ENCODE measurements at regions not wholly inside any gene's neighbourhood (a gene's known extent, or its start where the extent isn't known, plus 50 kb on each side); places are given as distances from the start of the nearest gene placed in this dataset.

DNA sequence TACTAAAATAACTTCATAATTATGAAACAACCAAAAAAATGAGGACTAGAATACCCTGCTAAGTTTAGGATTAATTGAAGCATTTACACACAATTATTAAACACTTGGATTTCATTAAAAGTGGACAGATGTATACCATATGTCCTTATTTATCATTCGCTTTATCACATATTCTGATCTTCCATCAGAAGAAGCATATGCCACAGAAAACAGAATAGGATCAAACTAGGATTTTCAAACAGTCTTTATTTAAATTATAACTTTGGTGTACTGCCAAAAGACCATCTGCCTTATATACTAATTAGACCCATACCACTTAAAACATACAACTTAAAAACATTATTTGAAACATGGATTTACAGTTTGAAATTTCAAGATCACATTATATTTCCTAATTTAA, 727.1 kb upstream of the KLHL1 start:
- CTCF ChIA-PET, result interaction anchor here (1.1 kb wide), 1 partner anchor 9 kb away, joined by 5 read pairs; no protein-coding TSS in a partner anchor
- DNase-seq (ENCODE audit: extremely low spot score), result no peak

GRCh38 chr13:70829748-70830147, 721.5 kb upstream of the KLHL1 start:
- no peak for TF ChIP-seq CTCF (IDR thresholded peaks at IDR 0.05; ENCODE audit: control extremely low read depth, extremely low read depth, low read depth, missing control alignments)
- POLR2A ChIA-PET, result no interaction called here
- CTCF ChIA-PET, result interaction anchor here (1.2 kb wide), 1 partner anchor 37 kb away, joined by 3 read pairs; no protein-coding TSS in a partner anchor
- DNase-seq (ENCODE audit: extremely low spot score), result no peak

More for the DNA sequence above, 727.1 kb upstream of the KLHL1 start:
- TF ChIP-seq CTCF (IDR thresholded peaks at IDR 0.05; ENCODE audit: control extremely low read depth, extremely low read depth, low read depth, missing control alignments), result no peak
- POLR2A ChIA-PET, result no interaction called here

GRCh38 chr13:70817576-70817975, 709.3 kb upstream of the KLHL1 start:
- no peak for DNase-seq (ENCODE audit: extremely low spot score)
- ChIA-PET CTCF (no interaction called here), POLR2A (no interaction called here)
- TF ChIP-seq CTCF (IDR thresholded peaks at IDR 0.05; ENCODE audit: control extremely low read depth, extremely low read depth, low read depth, missing control alignments), result no peak

DNA sequence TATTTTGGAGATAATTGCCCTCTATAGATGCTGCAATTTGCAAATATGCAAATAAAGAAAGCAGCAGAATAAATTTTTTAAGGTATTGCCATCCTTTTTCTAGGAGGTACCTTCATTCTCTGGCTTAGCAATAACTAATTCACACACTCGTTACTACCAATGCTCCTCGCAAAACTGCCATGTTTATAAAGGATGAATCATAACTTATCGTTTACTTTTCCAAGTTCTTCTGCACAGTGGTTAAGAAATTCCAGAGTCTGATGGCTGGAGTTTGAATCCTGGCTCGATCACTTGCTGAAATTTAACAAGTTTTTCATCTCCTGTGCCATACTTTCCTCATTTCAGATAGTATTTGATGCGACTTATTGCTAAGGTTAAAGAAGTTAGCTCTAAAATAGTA, 708.6 kb upstream of the KLHL1 start:
- no peak for TF ChIP-seq CTCF (IDR thresholded peaks at IDR 0.05; ENCODE audit: control extremely low read depth, extremely low read depth, low read depth, missing control alignments)
- ChIA-PET CTCF (no interaction called here), POLR2A (no interaction called here)
- DNase-seq (ENCODE audit: extremely low spot score), result no peak

DNA sequence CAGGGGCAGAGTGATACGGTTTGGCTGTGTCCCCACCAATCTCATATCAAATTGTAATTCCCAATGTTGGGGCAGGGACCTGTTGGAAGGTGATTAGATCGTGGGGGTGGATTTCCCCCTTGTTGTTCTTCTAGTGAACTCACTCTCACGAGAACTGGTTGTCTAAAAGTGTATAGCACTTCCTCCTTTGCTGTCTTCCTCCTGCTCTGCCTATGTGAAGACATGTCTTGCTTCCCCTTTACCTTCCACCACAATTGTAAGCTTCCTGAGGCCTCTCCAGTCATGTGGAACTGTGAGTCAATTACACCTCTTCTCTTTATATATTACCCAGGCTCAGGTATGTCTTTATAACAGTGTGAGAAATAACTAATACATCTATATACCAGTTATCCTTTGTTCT, 706.4 kb upstream of the KLHL1 start:
- no peak for TF ChIP-seq CTCF (IDR thresholded peaks at IDR 0.05; ENCODE audit: control extremely low read depth, extremely low read depth, low read depth, missing control alignments)
- POLR2A ChIA-PET, result no interaction called here
- DNase-seq (ENCODE audit: extremely low spot score), result no peak
- CTCF ChIA-PET, result interaction anchor here (1.6 kb wide), 1 partner anchor 22 kb away, joined by 3 read pairs; no protein-coding TSS in a partner anchor

- CTCF ChIA-PET, result no interaction called here
Observed at GRCh38 chr13:70812481-70812880, 704.2 kb upstream of the KLHL1 start.

More at GRCh38 chr13:70812481-70812880, 704.2 kb upstream of the KLHL1 start:
- POLR2A ChIA-PET, result no interaction called here
- DNase-seq (ENCODE audit: extremely low spot score), result no peak
- TF ChIP-seq CTCF (IDR thresholded peaks at IDR 0.05; ENCODE audit: control extremely low read depth, extremely low read depth, low read depth, missing control alignments), result no peak

Measured in GM10248 (cell line).